ENCODE measurements at regions not wholly inside any gene's neighbourhood (a gene's known extent, or its start where the extent isn't known, plus 50 kb on each side); places are given as distances from the start of the nearest gene placed in this dataset.

DNA sequence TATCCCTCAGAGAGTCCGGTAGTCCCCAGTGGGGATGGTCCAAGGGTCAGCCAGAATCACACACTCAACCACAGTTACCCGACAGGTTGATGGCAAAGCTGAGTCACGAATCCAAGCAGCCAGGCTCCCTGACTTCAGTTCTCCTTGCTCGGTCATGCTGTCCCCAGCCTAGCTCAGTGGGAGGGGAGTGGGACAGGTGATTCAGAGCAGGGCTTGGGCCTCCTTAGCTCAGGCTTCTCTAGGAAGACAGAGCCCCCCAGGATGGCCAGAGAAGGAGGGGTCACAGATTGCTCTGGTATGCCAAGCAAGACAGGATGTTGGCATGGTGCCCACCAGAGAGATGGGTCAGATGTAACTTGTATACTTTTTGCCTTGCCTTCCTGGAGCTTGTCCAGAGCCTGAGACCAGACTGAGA lies 66.5 kb downstream of the EFNB1 start:
- Histone ChIP-seq H3K4me1 (ENCODE audit: low read length) (no peaks in the 10 kb centered on the region), H4K20me1 (ENCODE audit: insufficient read depth, low read length) (no peaks in the 10 kb centered on the region), H3K9ac (ENCODE audit: low read length) (no peak overlapping the region), H3K27ac (ENCODE audit: low read length) (no peak overlapping the region), H3K27me3 (ENCODE audit: low read depth, low read length) (no peaks in the 10 kb centered on the region), H3K36me3 (replicated peaks; ENCODE audit: low read depth, low read length) (no peaks in the 10 kb centered on the region), H2AFZ (ENCODE audit: low read depth, low read length) (no peak overlapping the region), H3K9me3 (ENCODE audit: insufficient read depth, low read length) (no peaks in the 10 kb centered on the region), H3K4me2 (ENCODE audit: low read length) (no peak overlapping the region), H3K79me2 (ENCODE audit: low read length) (no peaks in the 10 kb centered on the region), H3K4me3 (ENCODE audit: low read length) (no peak overlapping the region)
- no peak for TF ChIP-seq CTCF (IDR thresholded peaks at IDR 0.05; ENCODE audit: low read depth, low read length)
- no peak for TF ChIP-seq EZH2phosphoT487 (IDR thresholded peaks at IDR 0.05; ENCODE audit: low read depth)

- Histone ChIP-seq H3K27me3 (ENCODE audit: low read depth, low read length) (no peaks in the 10 kb centered on the region), H3K36me3 (replicated peaks; ENCODE audit: low read depth, low read length) (no peaks in the 10 kb centered on the region), H4K20me1 (ENCODE audit: insufficient read depth, low read length) (no peaks in the 10 kb centered on the region), H3K79me2 (ENCODE audit: low read length) (no peaks in the 10 kb centered on the region), H2AFZ (ENCODE audit: low read depth, low read length) (no peak overlapping the region), H3K4me2 (ENCODE audit: low read length) (no peak overlapping the region), H3K4me1 (ENCODE audit: low read length) (peaks cover 3% of the 10 kb centered on the region), H3K27ac (ENCODE audit: low read length) (no peak overlapping the region), H3K9ac (ENCODE audit: low read length) (no peak overlapping the region), H3K9me3 (ENCODE audit: insufficient read depth, low read length) (no peaks in the 10 kb centered on the region), H3K4me3 (ENCODE audit: low read length) (no peak overlapping the region)
- TF ChIP-seq EZH2phosphoT487 (IDR thresholded peaks at IDR 0.05; ENCODE audit: low read depth) = no peak
- TF ChIP-seq CTCF (IDR thresholded peaks at IDR 0.05; ENCODE audit: low read depth, low read length) = no peak
These were observed 65.9 kb downstream of the EFNB1 start for GRCh38 chrX:68894513-68895340.

GRCh38 chrX:68894142-68894512 lies 65.3 kb downstream of the EFNB1 start:
- peaks cover 9% of the 10 kb centered on the region for H3K4me1 ChIP-seq (ENCODE audit: low read length)
- no peak for TF ChIP-seq EZH2phosphoT487 (IDR thresholded peaks at IDR 0.05; ENCODE audit: low read depth)
- no peak for TF ChIP-seq CTCF (IDR thresholded peaks at IDR 0.05; ENCODE audit: low read depth, low read length)
- no peak overlapping the region for H3K9ac ChIP-seq (ENCODE audit: low read length)
- no peak overlapping the region for H3K4me3 ChIP-seq (ENCODE audit: low read length)
- no peaks in the 10 kb centered on the region for H3K9me3 ChIP-seq (ENCODE audit: insufficient read depth, low read length)
- no peaks in the 10 kb centered on the region for H3K36me3 ChIP-seq (replicated peaks; ENCODE audit: low read depth, low read length)
- H3K27me3 ChIP-seq (ENCODE audit: low read depth, low read length) = no peaks in the 10 kb centered on the region
- H3K27ac ChIP-seq (ENCODE audit: low read length) = no peak overlapping the region
- H3K4me2 ChIP-seq (ENCODE audit: low read length) = no peak overlapping the region
- no peak overlapping the region for H2AFZ ChIP-seq (ENCODE audit: low read depth, low read length)
- no peaks in the 10 kb centered on the region for H4K20me1 ChIP-seq (ENCODE audit: insufficient read depth, low read length)
- no peaks in the 10 kb centered on the region for H3K79me2 ChIP-seq (ENCODE audit: low read length)

DNA sequence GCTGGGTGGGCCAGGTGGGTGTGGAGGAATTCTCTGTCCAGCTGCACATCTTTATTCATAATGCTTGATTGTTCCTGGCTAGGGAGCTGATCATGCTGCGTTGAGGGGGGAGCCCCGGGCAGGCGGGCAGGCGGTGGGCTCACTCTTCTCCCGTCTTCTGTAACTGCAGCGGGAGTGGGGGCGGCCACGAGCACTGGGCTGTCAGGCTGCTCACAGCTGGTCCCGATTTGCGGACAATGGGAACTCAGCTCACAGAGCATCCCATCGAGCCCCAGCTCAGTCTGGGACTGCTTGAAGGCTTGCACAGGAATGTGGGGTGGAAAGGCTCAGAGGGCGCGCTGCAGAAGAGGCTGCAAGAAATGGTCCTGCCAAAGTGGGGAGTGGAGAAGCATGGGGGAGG lies 63.8 kb downstream of the EFNB1 start:
- Histone ChIP-seq H3K4me3 (ENCODE audit: low read length) (no peak overlapping the region), H2AFZ (ENCODE audit: low read depth, low read length) (no peak overlapping the region), H3K9me3 (ENCODE audit: insufficient read depth, low read length) (no peaks in the 10 kb centered on the region), H3K27me3 (ENCODE audit: low read depth, low read length) (peaks cover 2% of the 10 kb centered on the region; the same call in 1 of the 2 replicates), H3K36me3 (replicated peaks; ENCODE audit: low read depth, low read length) (no peaks in the 10 kb centered on the region), H3K4me2 (ENCODE audit: low read length) (no peak overlapping the region), H3K79me2 (ENCODE audit: low read length) (no peaks in the 10 kb centered on the region), H3K4me1 (ENCODE audit: low read length) (peaks cover 11% of the 10 kb centered on the region), H3K27ac (ENCODE audit: low read length) (no peak overlapping the region), H4K20me1 (ENCODE audit: insufficient read depth, low read length) (no peaks in the 10 kb centered on the region), H3K9ac (ENCODE audit: low read length) (no peak overlapping the region)
- TF ChIP-seq CTCF (IDR thresholded peaks at IDR 0.05; ENCODE audit: low read depth, low read length) = no peak
- no peak for TF ChIP-seq EZH2phosphoT487 (IDR thresholded peaks at IDR 0.05; ENCODE audit: low read depth)

Data from OCI-LY3 (cell line).